GM10266 (cell line): ENCODE measurements at regions not wholly inside any gene's neighbourhood (a gene's known extent, or its start where the extent isn't known, plus 50 kb on each side); places are given as distances from the start of the nearest gene placed in this dataset.

Experiments
- DNase-seq: peaks from one replicate; pipeline ENCODE4 v3.0.0; 2012; ENCODE audit errors: extremely low spot score
- CTCF ChIP-seq: IDR thresholded peaks from 2 replicates; pipeline ENCODE4 v1.5.1; 2012; ENCODE audit warnings: mild to moderate bottlenecking, low read depth; ENCODE audit not compliant: control insufficient read depth, insufficient read depth; ENCODE audit errors: missing control alignments

DNA sequence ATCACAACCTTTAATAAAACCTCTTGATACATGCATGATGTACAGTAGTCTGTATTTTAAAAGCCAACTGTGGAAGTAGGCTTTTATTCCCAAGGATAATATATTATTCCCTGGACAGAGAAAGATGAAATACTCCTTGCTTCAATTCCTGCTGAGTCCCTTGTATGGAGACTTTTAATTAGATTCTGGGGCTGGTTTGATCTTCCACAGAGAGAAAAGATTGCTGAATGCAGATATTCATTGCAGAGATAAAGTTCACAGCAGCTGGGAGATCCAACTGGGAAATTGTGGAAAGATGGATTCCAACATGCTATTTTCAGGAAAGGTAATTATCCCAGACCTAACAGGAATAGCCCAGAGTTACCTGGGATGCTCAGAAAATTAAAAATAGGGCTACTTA lies 607.0 kb upstream of the HS6ST1 start:
- DNase-seq = no peak

GRCh38 chr2:128930101-128930500 lies 611.4 kb upstream of the HS6ST1 start:
- no peak for TF ChIP-seq CTCF
- DNase-seq = no peak

More for the DNA sequence above, 607.0 kb upstream of the HS6ST1 start:
- no peak for TF ChIP-seq CTCF

- no peak for DNase-seq
- TF ChIP-seq CTCF = no peak
Measured at GRCh38 chr2:128940378-128940777, 621.7 kb upstream of the HS6ST1 start.

- no peak for DNase-seq
- TF ChIP-seq CTCF = no peak
Measured at GRCh38 chr2:128941751-128942150, 623.1 kb upstream of the HS6ST1 start.

DNA sequence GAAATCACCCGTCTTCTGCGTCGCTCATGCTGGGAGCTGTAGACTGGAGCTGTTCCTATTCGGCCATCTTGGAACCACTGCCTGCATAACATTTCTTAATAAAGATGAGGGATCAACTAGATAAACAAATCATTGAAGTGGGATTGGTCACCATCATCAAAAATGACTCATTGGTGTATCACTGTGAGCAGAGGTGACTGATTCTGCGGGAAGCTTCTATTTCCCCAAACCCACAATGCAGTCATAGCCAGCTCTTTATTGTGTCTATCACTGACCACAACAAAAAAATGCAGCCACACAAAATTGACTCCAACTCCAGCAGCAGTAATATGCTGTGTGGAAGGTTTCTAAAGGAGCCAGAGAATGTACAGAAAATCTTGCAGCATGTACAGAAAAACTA lies 630.7 kb upstream of the HS6ST1 start:
- no peak for TF ChIP-seq CTCF
- DNase-seq = no peak

DNA sequence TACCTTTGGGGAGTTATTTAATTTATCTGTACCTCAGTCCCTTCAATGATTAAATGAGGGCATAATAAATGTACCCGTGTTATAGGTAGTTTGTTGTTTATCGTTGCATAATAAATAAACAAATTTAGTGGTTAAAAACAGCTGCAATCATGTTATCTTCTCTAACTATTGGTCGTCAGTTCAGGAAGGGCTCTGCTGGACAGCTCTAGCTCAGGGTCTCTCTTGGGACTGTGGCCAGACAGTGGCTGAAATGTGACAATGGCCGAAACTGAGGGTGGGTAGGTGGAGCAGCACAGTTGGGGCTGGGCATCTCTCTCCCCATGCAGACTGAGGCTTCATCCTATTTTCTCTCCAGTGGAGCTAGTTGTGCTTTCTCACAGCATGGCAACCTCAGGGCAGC lies 632.1 kb upstream of the HS6ST1 start:
- no peak for TF ChIP-seq CTCF

DNA sequence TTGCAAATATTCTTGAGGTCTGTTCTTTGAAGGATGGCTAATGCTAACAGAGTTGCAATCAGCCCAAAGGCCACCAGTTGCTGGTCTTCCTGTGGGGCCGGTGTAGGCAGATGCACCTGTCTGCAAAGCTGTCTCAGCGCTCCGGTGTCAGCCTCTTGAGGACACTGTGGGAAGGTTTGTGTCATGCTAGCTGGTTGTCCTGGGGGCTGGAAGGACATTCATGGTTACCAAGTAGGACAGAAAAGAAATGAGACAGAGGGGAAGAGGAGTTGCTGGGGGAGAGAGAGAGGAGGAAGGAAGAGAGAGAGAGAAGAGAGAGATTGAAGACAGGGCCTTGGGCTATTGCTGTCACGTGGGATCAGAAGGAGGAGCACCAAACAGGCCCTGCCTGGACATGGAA lies 639.6 kb upstream of the HS6ST1 start:
- no peak for DNase-seq

More for the DNA sequence above, 632.1 kb upstream of the HS6ST1 start:
- DNase-seq = no peak

More for the DNA sequence above, 639.6 kb upstream of the HS6ST1 start:
- TF ChIP-seq CTCF = no peak
